Muscle layer of duodenum (tissue), 2 donors: ENCODE measurements at regions not wholly inside any gene's neighbourhood (a gene's known extent, or its start where the extent isn't known, plus 50 kb on each side); places are given as distances from the start of the nearest gene placed in this dataset.

Experiments used
- H3K27ac ChIP-seq: one replicate; pipeline ENCODE4 v1.7.0; 2013; ENCODE audit warnings: mild to moderate bottlenecking, low read length
- H3K27me3 ChIP-seq: one replicate; pipeline ENCODE4 v1.7.0; 2013; ENCODE audit warnings: low read depth, mild to moderate bottlenecking, control low read depth, low read length
- H3K36me3 ChIP-seq, 2 donors: one replicate each; pipeline ENCODE4 v1.7.0; 2013; ENCODE audit warnings: low read length in 2 of 2, control low read depth in 1 of 2, mild to moderate bottlenecking in 1 of 2; ENCODE audit not compliant: insufficient read depth in 2 of 2, control insufficient read depth in 1 of 2
- H3K4me1 ChIP-seq, 2 donors: one replicate each; pipeline ENCODE4 v1.7.0; 2013; ENCODE audit warnings: low read length in 2 of 2, mild to moderate bottlenecking in 2 of 2, control low read depth in 1 of 2, moderate library complexity in 1 of 2; ENCODE audit not compliant: insufficient read depth in 2 of 2, control insufficient read depth in 1 of 2
- H3K4me3 ChIP-seq, 2 donors: one replicate each; pipeline ENCODE4 v1.7.0; 2013; ENCODE audit warnings: low read length in 2 of 2, low read depth in 1 of 2, mild to moderate bottlenecking in 1 of 2
- H3K9me3 ChIP-seq, 2 donors: one replicate each; pipeline ENCODE4 v1.7.0; 2013; ENCODE audit warnings: low read length in 2 of 2, control low read depth in 1 of 2, mild to moderate bottlenecking in 1 of 2; ENCODE audit not compliant: control insufficient read depth in 1 of 2
- donor health status: healthy.

- Histone ChIP-seq H3K36me3 (no peaks in the 10 kb centered on the region), H3K4me1 (peaks cover 0 to 19% of the 10 kb centered on the region in 2 donors), H3K4me3 (no peak overlapping the region), H3K27me3 (no peaks in the 10 kb centered on the region), H3K27ac (peak overlapping the region; percentile 6), H3K9me3 (no peaks in the 10 kb centered on the region)
Measured at GRCh38 chr2:64311948-64312621, 141.9 kb upstream of the LGALSL start.

GRCh38 chr2:64312622-64313397 lies 141.2 kb upstream of the LGALSL start:
- H3K27me3 ChIP-seq: no peaks in the 10 kb centered on the region
- H3K9me3 ChIP-seq: no peaks in the 10 kb centered on the region
- no peak overlapping the region for H3K27ac ChIP-seq
- no peaks in the 10 kb centered on the region for H3K36me3 ChIP-seq
- H3K4me3 ChIP-seq: no peak overlapping the region
- H3K4me1 ChIP-seq: peaks cover 0 to 19% of the 10 kb centered on the region in 2 donors

GRCh38 chr2:64313398-64313723 lies 140.6 kb upstream of the LGALSL start:
- H3K4me1 ChIP-seq: peaks cover 0 to 19% of the 10 kb centered on the region in 2 donors
- H3K27me3 ChIP-seq: no peaks in the 10 kb centered on the region
- H3K36me3 ChIP-seq: no peaks in the 10 kb centered on the region
- H3K9me3 ChIP-seq: no peaks in the 10 kb centered on the region
- H3K27ac ChIP-seq: no peak overlapping the region
- no peak overlapping the region for H3K4me3 ChIP-seq

- Histone ChIP-seq H3K27ac (no peak overlapping the region), H3K27me3 (no peaks in the 10 kb centered on the region), H3K4me1 (peaks cover 0 to 19% of the 10 kb centered on the region in 2 donors), H3K4me3 (no peak overlapping the region), H3K36me3 (no peaks in the 10 kb centered on the region), H3K9me3 (no peaks in the 10 kb centered on the region)
Measured at GRCh38 chr2:64315291-64315960, 138.5 kb upstream of the LGALSL start.

- Histone ChIP-seq H3K9me3 (no peaks in the 10 kb centered on the region), H3K27ac (no peak overlapping the region), H3K4me3 (no peak overlapping the region), H3K4me1 (peaks cover 0 to 11% of the 10 kb centered on the region in 2 donors), H3K27me3 (no peaks in the 10 kb centered on the region), H3K36me3 (no peaks in the 10 kb centered on the region)
Measured at GRCh38 chr2:64317707-64318475, 136.1 kb upstream of the LGALSL start.

- no peaks in the 10 kb centered on the region for H3K9me3 ChIP-seq
- H3K27ac ChIP-seq: no peak overlapping the region
- H3K27me3 ChIP-seq: no peaks in the 10 kb centered on the region
- no peaks in the 10 kb centered on the region for H3K36me3 ChIP-seq
- no peak overlapping the region for H3K4me3 ChIP-seq
- peaks cover 0 to 6% of the 10 kb centered on the region in 2 donors for H3K4me1 ChIP-seq
Measured at GRCh38 chr2:64318476-64318748, 135.6 kb upstream of the LGALSL start.

GRCh38 chr2:64319896-64320295 lies 134.1 kb upstream of the LGALSL start:
- Histone ChIP-seq H3K4me1 (peaks cover 0 to 6% of the 10 kb centered on the region in 2 donors), H3K4me3 (no peak overlapping the region), H3K27me3 (no peaks in the 10 kb centered on the region), H3K9me3 (no peaks in the 10 kb centered on the region), H3K36me3 (no peaks in the 10 kb centered on the region), H3K27ac (no peak overlapping the region)

- Histone ChIP-seq H3K27me3 (no peaks in the 10 kb centered on the region), H3K4me3 (no peak overlapping the region)
Measured at GRCh38 chr2:64322433-64322832, 131.5 kb upstream of the LGALSL start.

GRCh38 chr2:64323197-64323596 lies 130.8 kb upstream of the LGALSL start:
- Histone ChIP-seq H3K4me1 (peaks cover 3 to 4% of the 10 kb centered on the region in 2 donors), H3K27ac (no peak overlapping the region)

More at GRCh38 chr2:64322433-64322832, 131.5 kb upstream of the LGALSL start:
- H3K9me3 ChIP-seq: no peaks in the 10 kb centered on the region
- no peak overlapping the region for H3K27ac ChIP-seq
- H3K4me1 ChIP-seq: peaks cover 3 to 4% of the 10 kb centered on the region in 2 donors
- no peaks in the 10 kb centered on the region for H3K36me3 ChIP-seq

GRCh38 chr2:64324746-64325410 lies 129.1 kb upstream of the LGALSL start:
- H3K9me3 ChIP-seq: no peaks in the 10 kb centered on the region
- H3K4me3 ChIP-seq: no peak overlapping the region
- H3K27ac ChIP-seq: no peak overlapping the region
- H3K27me3 ChIP-seq: no peaks in the 10 kb centered on the region
- H3K36me3 ChIP-seq: no peaks in the 10 kb centered on the region
- peaks cover 8 to 9% of the 10 kb centered on the region in 2 donors for H3K4me1 ChIP-seq

More at GRCh38 chr2:64323197-64323596, 130.8 kb upstream of the LGALSL start:
- Histone ChIP-seq H3K9me3 (no peaks in the 10 kb centered on the region), H3K4me3 (no peak overlapping the region), H3K27me3 (no peaks in the 10 kb centered on the region), H3K36me3 (no peaks in the 10 kb centered on the region)

- no peaks in the 10 kb centered on the region for H3K9me3 ChIP-seq
- H3K36me3 ChIP-seq: no peaks in the 10 kb centered on the region
- H3K4me1 ChIP-seq: peaks cover 13 to 15% of the 10 kb centered on the region in 2 donors
- H3K27me3 ChIP-seq: no peaks in the 10 kb centered on the region
- H3K27ac ChIP-seq: no peak overlapping the region
- no peak overlapping the region for H3K4me3 ChIP-seq
Measured at GRCh38 chr2:64325477-64325851, 128.5 kb upstream of the LGALSL start.
